ENCODE measurements at regions not wholly inside any gene's neighbourhood (a gene's known extent, or its start where the extent isn't known, plus 50 kb on each side); places are given as distances from the start of the nearest gene placed in this dataset.

DNA sequence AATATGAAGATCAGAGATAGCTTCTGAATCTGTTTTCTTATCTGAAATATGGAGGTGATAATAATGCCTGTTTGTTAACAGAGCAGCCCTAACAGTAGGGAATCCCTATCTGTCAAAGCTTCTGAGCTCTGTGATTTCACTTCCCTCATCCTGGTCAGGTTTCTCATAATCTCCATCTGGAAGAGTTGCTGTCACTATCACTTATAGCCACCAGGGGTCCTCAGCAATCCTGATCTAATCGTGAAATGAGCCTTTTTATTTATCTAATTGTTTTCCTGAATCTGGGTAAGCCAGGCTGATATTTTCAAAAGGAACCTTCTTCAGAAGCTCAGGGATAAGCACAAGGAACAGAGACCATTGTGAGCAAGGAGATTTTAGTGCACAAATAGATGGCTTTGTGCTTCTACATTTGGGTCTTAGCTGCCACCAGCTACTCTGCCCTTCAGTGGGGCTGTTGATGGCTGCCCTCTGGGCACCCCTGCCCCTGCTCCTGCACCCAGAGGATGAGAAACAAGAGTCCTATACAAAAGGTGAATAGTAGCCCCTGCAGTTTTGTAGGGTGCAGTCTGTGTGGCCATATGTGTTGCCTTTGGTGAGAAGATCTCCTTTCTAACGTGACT, 196.4 kb upstream of the RADX start:
- Histone ChIP-seq H3K27me3 (no peaks in the 10 kb centered on the region), H3K36me3 (no peaks in the 10 kb centered on the region), H4K20me1 (ENCODE audit: low read depth) (no peaks in the 10 kb centered on the region), H3K4me2 (no peak overlapping the region), H3K27ac (no peak overlapping the region), H2AFZ (replicated peaks) (no peak overlapping the region), H3K79me2 (ENCODE audit: low read depth) (no peaks in the 10 kb centered on the region), H3K9me3 (ENCODE audit: low read depth) (no peaks in the 10 kb centered on the region), H3K4me1 (no peaks in the 10 kb centered on the region), H3K4me3 (no peak overlapping the region), H3F3A (ENCODE audit: low read depth) (no peaks in the 10 kb centered on the region), H3K9ac (no peak overlapping the region)
- H3K4me3 Mint-ChIP-seq: no peak overlapping the region
- peaks cover 2% of the 10 kb centered on the region for H3K27me3 Mint-ChIP-seq (ENCODE audit: insufficient read depth, low read depth)
- no peak for TF ChIP-seq EZH2 (IDR thresholded peaks at IDR 0.05)
- TF ChIP-seq, protein P1, sequence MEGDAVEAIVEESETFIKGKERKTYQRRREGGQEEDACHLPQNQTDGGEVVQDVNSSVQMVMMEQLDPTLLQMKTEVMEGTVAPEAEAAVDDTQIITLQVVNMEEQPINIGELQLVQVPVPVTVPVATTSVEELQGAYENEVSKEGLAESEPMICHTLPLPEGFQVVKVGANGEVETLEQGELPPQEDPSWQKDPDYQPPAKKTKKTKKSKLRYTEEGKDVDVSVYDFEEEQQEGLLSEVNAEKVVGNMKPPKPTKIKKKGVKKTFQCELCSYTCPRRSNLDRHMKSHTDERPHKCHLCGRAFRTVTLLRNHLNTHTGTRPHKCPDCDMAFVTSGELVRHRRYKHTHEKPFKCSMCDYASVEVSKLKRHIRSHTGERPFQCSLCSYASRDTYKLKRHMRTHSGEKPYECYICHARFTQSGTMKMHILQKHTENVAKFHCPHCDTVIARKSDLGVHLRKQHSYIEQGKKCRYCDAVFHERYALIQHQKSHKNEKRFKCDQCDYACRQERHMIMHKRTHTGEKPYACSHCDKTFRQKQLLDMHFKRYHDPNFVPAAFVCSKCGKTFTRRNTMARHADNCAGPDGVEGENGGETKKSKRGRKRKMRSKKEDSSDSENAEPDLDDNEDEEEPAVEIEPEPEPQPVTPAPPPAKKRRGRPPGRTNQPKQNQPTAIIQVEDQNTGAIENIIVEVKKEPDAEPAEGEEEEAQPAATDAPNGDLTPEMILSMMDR (IDR thresholded peaks at IDR 0.05): peak; percentile 71
- no peaks in the 10 kb centered on the region for H3K36me3 Mint-ChIP-seq
- H3K9me3 Mint-ChIP-seq: no peaks in the 10 kb centered on the region
- DNase-seq (ENCODE audit: low spot score): peak; percentile 43
- H3K27ac Mint-ChIP-seq: no peak overlapping the region
- H3K4me1 Mint-ChIP-seq: no peaks in the 10 kb centered on the region

DNA sequence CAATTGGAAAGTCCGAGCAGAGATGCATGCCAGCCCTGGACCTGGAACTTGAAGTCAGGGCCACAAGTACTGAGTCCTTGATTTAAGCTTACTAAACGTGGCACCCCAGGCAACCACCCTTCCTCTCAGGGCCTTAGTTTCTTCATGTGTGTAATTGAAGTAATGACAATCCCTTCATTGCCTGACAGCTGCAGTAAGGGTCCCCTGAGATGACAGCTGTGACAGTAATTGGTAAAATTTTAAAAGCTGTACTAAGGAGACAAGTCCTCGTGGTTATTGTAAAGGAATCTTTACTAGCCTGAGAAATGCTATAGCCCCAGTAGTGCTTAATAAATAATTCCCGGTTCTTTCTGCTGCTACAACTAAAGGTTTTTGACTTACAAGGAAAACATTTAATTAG, 175.1 kb upstream of the RADX start:
- no peaks in the 10 kb centered on the region for H3K36me3 Mint-ChIP-seq
- Histone ChIP-seq H3K27me3 (no peaks in the 10 kb centered on the region), H3K27ac (no peak overlapping the region), H3K4me1 (no peaks in the 10 kb centered on the region), H3K79me2 (ENCODE audit: low read depth) (no peaks in the 10 kb centered on the region), H3K4me3 (no peak overlapping the region), H3K36me3 (no peaks in the 10 kb centered on the region), H3K9ac (no peak overlapping the region), H3F3A (ENCODE audit: low read depth) (no peaks in the 10 kb centered on the region), H2AFZ (replicated peaks) (no peak overlapping the region), H3K4me2 (no peak overlapping the region), H3K9me3 (ENCODE audit: low read depth) (no peaks in the 10 kb centered on the region), H4K20me1 (ENCODE audit: low read depth) (no peaks in the 10 kb centered on the region)
- H3K9me3 Mint-ChIP-seq: no peaks in the 10 kb centered on the region
- TF ChIP-seq EZH2 (IDR thresholded peaks at IDR 0.05) (no peak), EZH2phosphoT487 (IDR thresholded peaks at IDR 0.05) (no peak)
- TF ChIP-seq, protein P1 (IDR thresholded peaks at IDR 0.05): no peak
- DNase-seq (ENCODE audit: low spot score): no peak
- H3K4me3 Mint-ChIP-seq: no peak overlapping the region
- H3K27ac Mint-ChIP-seq: no peak overlapping the region
- H3K4me1 Mint-ChIP-seq: peaks cover 22% of the 10 kb centered on the region
- H3K27me3 Mint-ChIP-seq (ENCODE audit: insufficient read depth, low read depth): no peaks in the 10 kb centered on the region

DNA sequence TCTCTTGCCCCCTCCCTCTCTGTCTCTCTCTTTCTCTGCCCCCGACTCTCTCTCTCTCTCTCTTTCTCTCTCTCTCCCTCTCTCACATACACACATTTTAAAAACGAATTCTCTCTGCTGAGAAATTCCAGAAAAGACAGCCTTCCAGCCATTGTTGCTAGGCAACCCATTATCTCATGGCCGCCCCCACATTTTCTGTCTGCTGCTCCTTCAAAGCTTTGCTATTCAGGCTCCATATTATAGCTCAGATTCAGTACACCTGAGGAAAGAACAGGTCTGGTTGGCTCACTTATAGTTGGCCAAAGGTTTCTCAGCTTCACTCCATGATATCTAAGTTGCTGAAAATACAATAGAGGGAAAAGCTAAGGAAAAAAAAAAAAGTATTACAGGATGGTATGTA, 174.4 kb upstream of the RADX start:
- Mint-ChIP-seq H3K4me3 (no peak overlapping the region), H3K9me3 (no peaks in the 10 kb centered on the region), H3K27ac (peak overlapping the region; percentile 12), H3K27me3 (ENCODE audit: insufficient read depth, low read depth) (no peaks in the 10 kb centered on the region), H3K4me1 (peaks cover 22% of the 10 kb centered on the region), H3K36me3 (no peaks in the 10 kb centered on the region)
- Histone ChIP-seq H3K27ac (no peak overlapping the region), H3K9ac (no peak overlapping the region), H3F3A (ENCODE audit: low read depth) (no peaks in the 10 kb centered on the region), H3K79me2 (ENCODE audit: low read depth) (no peaks in the 10 kb centered on the region), H3K4me1 (no peaks in the 10 kb centered on the region), H2AFZ (replicated peaks) (no peak overlapping the region), H3K36me3 (no peaks in the 10 kb centered on the region), H3K4me3 (no peak overlapping the region), H3K27me3 (no peaks in the 10 kb centered on the region), H3K9me3 (ENCODE audit: low read depth) (no peaks in the 10 kb centered on the region), H4K20me1 (ENCODE audit: low read depth) (no peaks in the 10 kb centered on the region), H3K4me2 (no peak overlapping the region)
- TF ChIP-seq, protein P1 (IDR thresholded peaks at IDR 0.05): no peak
- TF ChIP-seq EZH2 (IDR thresholded peaks at IDR 0.05) (no peak), EZH2phosphoT487 (IDR thresholded peaks at IDR 0.05) (no peak)
- DNase-seq (ENCODE audit: low spot score): peak; percentile 4
